GM19397 (cell line): ENCODE measurements at regions not wholly inside any gene's neighbourhood (a gene's known extent, or its start where the extent isn't known, plus 50 kb on each side); places are given as distances from the start of the nearest gene placed in this dataset.
"Not testable (repeated sequence)": the region's sequence is repeated elsewhere in the genome, so short reads cannot be mapped to it uniquely, and the experiment has no call there.

Experiments used
- ATAC-seq: cut with Tn5 transposase; IDR thresholded peaks from one replicate; pipeline ENCODE4 v1.9.1; 2021; ENCODE audit warnings: mild to moderate bottlenecking, moderate library complexity; ENCODE audit not compliant: unreplicated experiment

- ATAC-seq, result no peak
These were observed 580.8 kb upstream of the SLC8A1 start for GRCh38 chr2:41032715-41033114.

- ATAC-seq, result no peak
These were observed 581.2 kb upstream of the SLC8A1 start for GRCh38 chr2:41033127-41033526.

GRCh38 chr2:41038408-41038807, 586.5 kb upstream of the SLC8A1 start:
- ATAC-seq, result no peak

- not testable (repeated sequence) for ATAC-seq
These were observed 587.9 kb upstream of the SLC8A1 start for GRCh38 chr2:41039750-41040149.

GRCh38 chr2:41040782-41041520, 589.1 kb upstream of the SLC8A1 start:
- no peak for ATAC-seq

GRCh38 chr2:41042343-41042742, 590.5 kb upstream of the SLC8A1 start:
- ATAC-seq, result no peak

- ATAC-seq, result no peak
These were observed 609.5 kb upstream of the SLC8A1 start for GRCh38 chr2:41061356-41061755.

- no peak for ATAC-seq
These were observed 610.4 kb upstream of the SLC8A1 start for GRCh38 chr2:41062336-41062735.

GRCh38 chr2:41066168-41066567, 614.3 kb upstream of the SLC8A1 start:
- no peak for ATAC-seq

- no peak for ATAC-seq
These were observed 616.9 kb upstream of the SLC8A1 start for GRCh38 chr2:41068740-41069139.

GRCh38 chr2:41078341-41078740, 626.5 kb upstream of the SLC8A1 start:
- no peak for ATAC-seq

- ATAC-seq, result no peak
These were observed 627.1 kb upstream of the SLC8A1 start for GRCh38 chr2:41079011-41079410.

- ATAC-seq, result no peak
These were observed 632.4 kb upstream of the SLC8A1 start for GRCh38 chr2:41084321-41084720.

GRCh38 chr2:41087946-41088345, 636.1 kb upstream of the SLC8A1 start:
- no peak for ATAC-seq

- ATAC-seq, result no peak
These were observed 649.4 kb upstream of the SLC8A1 start for GRCh38 chr2:41101281-41101680.

- no peak for ATAC-seq
These were observed 657.9 kb upstream of the SLC8A1 start for GRCh38 chr2:41109744-41110143.

- no peak for ATAC-seq
These were observed 660.1 kb upstream of the SLC8A1 start for GRCh38 chr2:41111836-41112627.

GRCh38 chr2:41116106-41116797, 664.4 kb upstream of the SLC8A1 start:
- ATAC-seq, result no peak

GRCh38 chr2:41119489-41119888, 667.6 kb upstream of the SLC8A1 start:
- no peak for ATAC-seq

GRCh38 chr2:41123341-41123740, 671.5 kb upstream of the SLC8A1 start:
- ATAC-seq, result no peak

GRCh38 chr2:41127351-41127750, 675.5 kb upstream of the SLC8A1 start:
- no peak for ATAC-seq

GRCh38 chr2:41129988-41130387, 678.1 kb upstream of the SLC8A1 start:
- ATAC-seq, result no peak
